UCSD-AML1 (cell line): ENCODE measurements at regions not wholly inside any gene's neighbourhood (a gene's known extent, or its start where the extent isn't known, plus 50 kb on each side); places are given as distances from the start of the nearest gene placed in this dataset.
"Not testable (repeated sequence)": the region's sequence is repeated elsewhere in the genome, so short reads cannot be mapped to it uniquely, and the experiment has no call there.

Source experiments
- DNase-seq: peaks from one replicate; lab custom pipeline; 2025; ENCODE audit not compliant: unreplicated experiment; lab: John Stamatoyannopoulos, UW

- no peak for DNase-seq
Measured at GRCh38 chr10:34015700-34016099, 681.2 kb upstream of the NRP1 start.

- DNase-seq: no peak
Measured at GRCh38 chr10:34013235-34013634, 678.8 kb upstream of the NRP1 start.

- DNase-seq: no peak
Measured at GRCh38 chr10:34010891-34011290, 676.4 kb upstream of the NRP1 start.

GRCh38 chr10:34010228-34010627 lies 675.8 kb upstream of the NRP1 start:
- not testable (repeated sequence) for DNase-seq

GRCh38 chr10:34008656-34009055 lies 674.2 kb upstream of the NRP1 start:
- DNase-seq: no peak

GRCh38 chr10:34006471-34006870 lies 672.0 kb upstream of the NRP1 start:
- no peak for DNase-seq

- DNase-seq: no peak
Measured at GRCh38 chr10:34003561-34003960, 669.1 kb upstream of the NRP1 start.

- DNase-seq: no peak
Measured at GRCh38 chr10:34002896-34003295, 668.4 kb upstream of the NRP1 start.

- no peak for DNase-seq
Measured at GRCh38 chr10:34001831-34002230, 667.4 kb upstream of the NRP1 start.

GRCh38 chr10:34001087-34001580 lies 666.7 kb upstream of the NRP1 start:
- no peak for DNase-seq

- no peak for DNase-seq
Measured at GRCh38 chr10:33993917-33994316, 659.5 kb upstream of the NRP1 start.

GRCh38 chr10:33991924-33992323 lies 657.5 kb upstream of the NRP1 start:
- DNase-seq: no peak

- no peak for DNase-seq
Measured at GRCh38 chr10:33986515-33986914, 652.0 kb upstream of the NRP1 start.

GRCh38 chr10:33986016-33986415 lies 651.5 kb upstream of the NRP1 start:
- DNase-seq: no peak

- no peak for DNase-seq
Measured at GRCh38 chr10:33982995-33983394, 648.5 kb upstream of the NRP1 start.

GRCh38 chr10:33981301-33981700 lies 646.8 kb upstream of the NRP1 start:
- no peak for DNase-seq

GRCh38 chr10:33979195-33979594 lies 644.7 kb upstream of the NRP1 start:
- DNase-seq: no peak

- no peak for DNase-seq
Measured at GRCh38 chr10:33975481-33975880, 641.0 kb upstream of the NRP1 start.

GRCh38 chr10:33974976-33975478 lies 640.6 kb upstream of the NRP1 start:
- no peak for DNase-seq

GRCh38 chr10:33968983-33969382 lies 634.5 kb upstream of the NRP1 start:
- no peak for DNase-seq

GRCh38 chr10:33967606-33968120 lies 633.2 kb upstream of the NRP1 start:
- DNase-seq: no peak

- no peak for DNase-seq
Measured at GRCh38 chr10:33966946-33967345, 632.5 kb upstream of the NRP1 start.
